Fibroblast of peridontal ligament (primary cell): ENCODE measurements at regions not wholly inside any gene's neighbourhood (a gene's known extent, or its start where the extent isn't known, plus 50 kb on each side); places are given as distances from the start of the nearest gene placed in this dataset.
"Not testable (repeated sequence)": the region's sequence is repeated elsewhere in the genome, so short reads cannot be mapped to it uniquely, and the experiment has no call there.

Experiments used
- DNase-seq: peaks from one replicate; pipeline ENCODE4 v3.0.0-alpha.2; 2010; ENCODE audit errors: extremely low read depth

DNA sequence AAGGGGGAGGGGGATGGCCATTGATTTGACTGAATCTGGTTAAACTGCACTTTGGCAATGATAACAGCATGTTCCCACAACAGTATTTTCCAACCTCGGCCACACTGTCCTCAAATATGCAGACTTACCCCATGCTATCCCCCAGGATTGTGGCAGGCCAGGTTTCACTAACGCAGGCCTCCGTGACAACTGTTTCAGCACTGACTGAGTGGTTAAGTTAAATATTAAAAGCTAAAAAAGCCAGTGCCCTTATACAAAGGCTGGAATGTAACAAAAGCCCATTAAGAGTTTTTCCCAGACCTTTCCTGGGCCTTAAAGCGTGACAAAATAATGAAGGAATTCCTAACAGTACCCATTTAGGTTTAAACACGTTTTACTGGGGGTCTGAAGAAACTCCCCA, 202.9 kb downstream of the USP25 start:
- DNase-seq, result no peak

DNA sequence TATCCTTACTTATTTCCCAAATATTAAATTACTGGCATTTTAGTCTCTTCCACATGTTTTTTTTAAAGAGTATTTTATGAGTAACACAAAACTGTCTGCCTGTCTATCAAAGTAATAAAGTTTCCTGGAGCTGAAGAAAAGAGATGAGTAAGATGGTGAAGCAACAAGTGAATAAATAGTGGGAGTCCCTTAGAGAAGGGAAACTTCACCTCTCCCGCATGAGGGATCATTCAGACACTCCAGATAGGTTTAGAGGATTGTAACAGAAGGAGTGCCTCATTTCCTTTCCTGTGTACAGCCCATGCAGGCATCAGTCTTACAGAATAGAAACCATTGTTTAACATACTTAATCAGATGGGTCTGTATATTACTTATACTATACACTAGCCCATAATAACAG, 205.7 kb downstream of the USP25 start:
- no peak for DNase-seq

DNA sequence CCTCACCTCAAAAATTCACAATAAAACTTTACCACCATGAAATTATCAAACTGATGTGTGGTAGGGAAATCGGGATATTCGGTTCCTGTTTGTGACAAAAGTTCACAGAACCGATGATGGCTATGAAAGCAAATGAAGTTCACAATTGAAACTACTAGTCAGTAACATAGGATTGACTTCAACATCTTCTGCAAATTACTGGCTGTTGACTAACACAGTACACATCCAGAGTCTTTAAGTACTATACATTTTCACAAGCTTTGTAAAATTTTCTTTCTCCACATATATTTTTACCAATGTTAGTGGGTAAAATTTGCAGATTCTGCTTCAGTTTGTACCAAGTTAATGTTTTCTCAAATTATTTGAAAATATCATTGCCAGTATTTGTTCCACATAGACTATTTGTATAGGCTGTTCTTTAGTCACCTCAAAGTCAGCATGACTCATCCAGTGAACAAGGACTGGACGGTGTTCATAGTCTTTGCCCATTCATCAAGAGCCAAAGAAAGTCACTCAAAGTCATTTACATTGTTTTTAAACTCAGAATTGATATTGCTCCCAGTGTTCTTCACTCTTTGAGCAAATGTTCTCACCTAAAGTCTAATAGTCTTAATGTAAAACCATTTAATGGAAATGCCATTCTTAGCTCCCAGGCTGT, 213.4 kb downstream of the USP25 start:
- no peak for DNase-seq

DNA sequence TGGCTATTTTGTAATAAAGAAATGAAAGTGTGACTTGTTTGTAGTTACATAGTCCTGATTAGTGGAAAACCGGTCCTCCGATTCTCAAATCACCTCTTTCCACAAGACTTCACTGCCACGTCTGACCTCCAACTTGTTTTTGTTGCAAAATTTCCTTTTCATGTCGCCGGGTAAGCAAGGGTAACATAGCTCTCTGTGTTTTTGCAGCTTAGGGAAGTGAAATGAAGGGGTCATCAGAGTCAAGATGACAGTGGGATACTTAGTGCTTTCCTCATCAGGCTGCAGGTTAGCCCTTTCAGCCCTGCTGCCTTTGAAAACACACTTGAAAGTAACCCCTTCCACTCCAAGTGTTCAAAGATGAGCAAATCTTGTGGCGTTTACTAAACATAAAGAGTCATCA, 217.9 kb downstream of the USP25 start:
- DNase-seq, result no peak

DNA sequence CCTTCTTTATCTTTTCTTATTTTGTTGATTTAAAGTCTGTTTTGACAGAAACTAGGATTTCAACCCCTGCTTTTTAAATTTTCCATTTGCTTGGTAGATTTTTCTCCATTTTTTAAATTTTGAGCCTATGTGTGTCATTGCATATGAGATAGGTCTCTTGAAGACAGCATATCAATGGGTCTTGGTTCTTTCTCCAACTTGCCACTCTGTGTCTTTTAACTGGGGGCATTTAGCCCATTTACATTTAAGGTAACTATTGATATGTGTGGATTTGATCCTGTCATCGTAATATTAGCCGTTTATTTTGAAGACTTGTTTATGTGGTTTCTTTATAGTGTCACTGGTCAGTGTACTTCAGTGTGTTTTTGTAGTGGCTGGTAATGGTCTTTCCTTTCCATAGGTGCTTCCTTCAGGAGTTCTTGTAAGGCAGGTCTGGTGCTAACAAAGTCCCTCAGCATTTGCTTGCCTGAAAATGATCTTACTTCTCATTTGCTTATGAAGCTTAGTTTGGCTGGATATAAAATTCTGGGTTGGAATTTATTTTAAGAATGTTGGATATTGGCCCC, 223.9 kb downstream of the USP25 start:
- no peak for DNase-seq

DNA sequence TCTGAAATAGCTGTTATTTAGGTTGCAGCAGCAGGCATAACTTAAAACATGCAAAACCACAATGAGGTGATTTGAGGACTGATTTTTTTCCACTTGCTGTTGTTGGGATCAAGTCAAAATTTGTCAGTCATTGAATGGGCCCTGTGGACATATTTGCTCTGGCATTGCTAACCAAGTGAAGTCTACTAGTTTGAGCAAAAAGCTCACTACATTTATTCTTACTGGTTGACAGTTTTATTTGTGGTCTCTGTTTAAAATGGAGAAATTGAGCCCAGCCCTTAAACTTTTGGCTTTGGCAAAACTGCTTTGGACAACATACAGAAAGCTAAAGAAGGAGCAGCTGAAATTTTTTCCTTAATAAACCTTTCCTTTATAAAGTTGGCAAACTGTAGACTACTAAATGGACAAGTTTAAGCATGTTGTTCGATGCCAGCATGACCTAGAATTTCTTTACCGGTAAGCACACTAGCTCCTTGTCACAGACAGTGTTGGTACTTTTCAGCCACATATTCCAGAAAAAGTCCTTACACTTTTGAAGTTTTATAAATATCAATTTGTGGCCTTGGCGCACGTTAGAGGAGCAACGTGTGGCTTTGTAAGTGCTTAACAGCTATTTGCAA, 234.6 kb downstream of the USP25 start:
- DNase-seq, result peak; percentile 7

DNA sequence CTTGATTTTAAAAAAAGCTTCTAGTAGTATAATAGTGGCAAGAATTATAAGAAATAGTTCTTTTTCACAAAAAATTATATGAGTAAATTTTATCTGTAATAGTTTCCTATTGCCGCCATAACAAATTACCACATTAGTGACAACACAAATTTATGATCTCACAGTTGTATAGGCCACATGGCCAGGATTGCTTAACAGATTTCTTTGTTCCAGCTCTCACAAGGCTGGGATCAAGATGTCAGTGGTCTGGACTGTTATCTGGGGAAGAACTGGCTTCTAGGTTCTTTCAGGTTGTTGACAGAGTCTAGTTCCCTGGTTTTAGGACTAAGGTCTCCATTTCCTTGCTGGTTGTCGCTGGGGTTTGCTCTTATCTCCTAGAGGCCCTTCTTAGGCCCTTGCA, 236.4 kb downstream of the USP25 start:
- no peak for DNase-seq

DNA sequence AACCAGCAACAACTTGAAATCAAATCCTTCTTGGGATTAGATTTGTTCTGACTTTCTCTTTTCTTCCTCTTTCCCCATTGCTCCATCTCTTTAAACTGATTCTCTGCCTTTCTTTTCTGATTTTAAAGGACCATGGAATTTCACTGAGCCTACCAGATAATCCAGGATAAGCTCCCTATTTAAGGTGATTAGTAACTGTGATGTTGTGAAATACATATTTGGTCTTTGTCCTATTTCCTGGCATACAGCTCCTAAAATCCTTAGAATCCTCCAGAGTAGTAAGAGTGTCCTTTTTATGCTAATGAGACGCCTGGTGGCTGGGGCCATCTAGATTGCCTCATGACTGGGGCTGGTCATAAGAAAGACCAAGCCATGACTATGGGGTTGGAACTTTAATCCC, 236.9 kb downstream of the USP25 start:
- no peak for DNase-seq

DNA sequence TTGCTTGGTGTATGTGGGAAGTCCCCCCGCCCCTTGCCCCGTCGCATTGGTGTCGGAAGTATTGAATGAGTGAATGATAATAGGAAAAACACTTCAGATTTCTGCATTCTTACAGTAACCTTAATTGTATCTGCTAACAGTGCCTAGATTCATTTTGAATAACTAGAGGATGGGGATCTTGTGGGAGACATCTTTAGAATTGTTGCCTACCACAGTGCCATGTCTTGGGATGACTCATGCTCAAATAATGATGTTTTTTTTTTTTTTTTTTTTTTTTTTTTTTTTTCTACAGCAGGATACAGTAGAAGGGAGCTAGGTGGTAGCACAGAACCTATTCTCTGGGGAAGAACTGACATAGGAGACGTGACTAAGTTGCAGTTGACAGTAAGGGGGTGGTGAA, 237.9 kb downstream of the USP25 start:
- DNase-seq, result peak; percentile 14

DNA sequence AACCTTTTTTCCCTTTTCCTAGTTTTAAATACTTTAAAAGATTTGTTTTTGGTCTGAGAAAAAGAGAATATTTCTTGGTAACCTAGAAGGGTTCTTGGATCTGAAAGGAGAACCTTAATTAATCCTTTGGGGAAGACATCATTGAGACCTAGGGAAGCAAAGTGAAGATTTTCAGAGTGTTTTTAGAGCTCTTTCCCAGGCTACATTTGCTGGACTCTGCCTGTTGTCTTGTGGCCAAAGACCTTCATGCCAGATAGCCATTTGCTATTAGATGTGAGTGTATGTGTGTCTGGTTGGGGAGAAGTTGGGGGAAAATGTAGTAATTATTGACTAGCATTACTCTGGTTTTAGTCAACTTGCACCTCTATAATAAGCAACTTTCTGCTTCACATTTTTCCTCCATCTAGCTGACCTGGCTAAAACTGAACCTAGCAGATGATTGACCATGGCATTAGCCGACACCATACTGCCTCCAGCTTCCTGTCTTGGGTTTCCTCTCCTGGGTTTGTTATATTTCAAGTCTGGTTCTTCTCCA, 239.1 kb downstream of the USP25 start:
- no peak for DNase-seq

DNA sequence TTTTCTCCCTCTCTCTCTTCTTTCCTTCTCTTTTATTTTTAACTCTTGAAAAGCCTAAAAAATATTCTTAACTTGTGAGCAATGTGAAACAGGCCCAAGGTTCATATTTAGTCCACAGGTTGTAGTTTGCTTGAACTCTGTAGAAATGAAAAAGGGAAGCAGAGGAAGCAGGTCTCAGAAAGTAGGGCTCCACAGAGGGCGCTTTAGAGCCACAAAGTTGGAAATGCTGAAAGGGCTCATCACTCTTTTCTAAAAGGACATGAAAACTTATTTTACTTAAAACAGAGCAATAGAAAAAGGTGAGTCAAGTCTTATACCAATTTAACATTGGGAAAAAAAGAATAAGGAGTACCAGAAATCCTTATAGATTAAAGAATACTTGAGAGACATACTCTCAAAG, 247.0 kb downstream of the USP25 start:
- DNase-seq, result no peak

DNA sequence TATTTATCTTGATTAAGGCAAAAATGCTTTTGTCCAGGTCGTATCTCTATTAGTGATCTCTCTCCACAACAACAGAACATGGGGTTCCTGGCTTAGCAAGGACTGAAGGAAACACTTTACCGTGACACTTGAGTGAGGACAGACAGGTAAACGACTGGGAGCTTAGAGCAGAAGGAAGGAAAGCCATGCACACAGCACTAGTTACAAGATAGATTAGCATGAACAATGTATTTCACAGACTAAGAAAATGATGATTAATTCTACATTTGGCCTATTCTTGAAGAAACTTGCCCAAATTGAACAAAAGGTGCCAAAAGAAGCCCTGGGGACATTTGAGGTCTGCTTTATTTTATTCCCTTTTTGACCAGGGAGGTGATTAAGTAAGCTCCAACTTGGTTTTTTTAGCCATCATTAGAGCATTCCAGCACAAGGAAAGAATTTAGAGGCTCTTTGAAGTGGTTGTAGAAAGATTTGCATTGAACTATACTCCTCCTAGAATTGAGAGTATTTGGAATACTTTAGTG, 248.5 kb downstream of the USP25 start:
- DNase-seq, result peak; percentile 39

DNA sequence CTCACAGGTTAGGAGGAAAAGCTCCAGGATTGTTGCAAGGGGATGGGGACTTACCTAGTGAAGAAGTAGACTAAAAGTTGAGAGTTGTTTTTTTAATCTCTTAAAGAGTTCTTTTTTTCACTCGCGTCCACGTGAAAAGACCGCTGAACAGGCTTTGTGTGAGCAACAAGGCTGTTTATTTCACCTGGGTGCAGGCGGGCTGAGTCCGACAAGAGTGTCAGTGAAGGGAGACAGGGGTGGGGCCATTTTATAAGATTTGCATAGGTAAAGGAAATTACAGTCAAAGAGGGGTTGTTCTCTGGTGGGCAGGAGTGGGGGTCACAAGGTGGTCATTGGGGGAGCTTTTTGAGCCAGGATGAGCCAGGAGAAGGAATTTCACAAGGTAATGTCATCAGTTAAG, 249.7 kb downstream of the USP25 start:
- DNase-seq, result not testable (repeated sequence)

DNA sequence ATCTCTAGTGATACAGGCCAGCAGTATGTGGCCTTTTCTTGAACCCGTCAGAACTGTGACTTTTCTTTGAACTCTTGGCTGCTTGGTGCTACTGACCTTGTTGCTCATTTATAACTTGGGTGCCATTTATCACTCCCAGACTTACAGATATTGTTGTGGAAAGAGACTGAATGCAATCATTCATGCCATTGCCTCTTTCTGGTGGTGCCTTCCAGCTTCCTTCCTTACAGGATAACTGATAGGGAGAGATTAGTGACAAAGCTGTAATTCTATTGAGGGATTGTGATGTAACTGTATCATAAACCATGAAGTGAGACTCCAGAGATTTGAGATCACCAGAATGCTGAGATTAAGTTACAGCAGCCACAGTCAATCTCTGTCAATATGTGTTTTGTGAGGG, 256.5 kb downstream of the USP25 start:
- no peak for DNase-seq

DNA sequence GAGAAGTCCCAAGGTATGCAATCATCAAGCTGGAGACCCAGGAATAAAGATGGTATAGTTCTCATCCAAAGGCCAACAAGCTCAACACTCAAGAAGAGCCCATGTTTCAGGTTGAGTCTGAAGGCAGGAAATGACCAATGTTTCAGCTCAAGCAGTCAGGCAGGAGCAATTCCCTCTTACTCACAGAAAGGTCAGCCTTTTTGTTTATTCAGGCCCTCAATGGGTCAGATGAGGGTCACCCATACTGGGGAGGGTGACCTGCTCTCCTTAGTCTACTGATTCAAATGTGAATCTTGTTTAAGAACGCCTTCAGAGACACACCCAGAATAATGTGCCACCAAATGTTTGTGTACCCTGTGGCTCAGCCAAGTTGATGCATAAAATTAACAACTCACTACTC, 262.4 kb downstream of the USP25 start:
- DNase-seq, result no peak

DNA sequence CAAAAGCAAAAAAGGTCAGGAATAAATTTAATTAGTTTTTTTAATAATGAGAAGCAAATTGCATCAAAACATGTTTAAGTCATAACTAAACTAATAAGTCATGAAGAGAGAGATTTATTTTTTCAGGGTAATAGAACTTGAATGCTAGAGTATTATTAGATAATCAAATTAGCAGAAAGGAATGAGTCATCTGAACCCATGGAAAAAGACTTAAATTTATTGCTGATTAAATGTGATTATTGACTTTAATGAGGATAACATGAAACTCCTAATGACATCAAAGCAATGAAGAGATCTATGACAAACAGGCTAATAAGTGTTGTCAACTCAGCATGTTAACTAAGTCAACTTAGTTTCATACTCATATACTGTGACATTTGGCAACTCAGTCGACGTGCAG, 264.2 kb downstream of the USP25 start:
- no peak for DNase-seq

DNA sequence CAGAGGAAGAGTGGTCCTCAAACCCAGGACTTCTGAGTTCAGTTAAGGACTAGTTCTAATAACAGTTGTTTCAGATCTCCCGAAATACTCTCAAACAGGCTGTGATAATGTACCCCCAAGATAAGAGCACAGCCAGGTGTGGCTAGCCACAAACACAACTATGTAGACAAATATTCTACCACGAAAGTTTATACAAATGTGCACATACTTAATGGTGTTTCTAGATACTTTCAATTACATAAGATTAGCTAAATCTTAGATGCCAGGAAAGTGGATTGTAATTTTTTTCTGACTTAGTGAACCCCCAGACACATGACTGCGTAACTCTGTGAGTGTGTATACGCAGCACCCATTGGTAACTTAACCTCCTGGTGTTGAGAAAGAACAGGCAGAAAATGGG, 270.0 kb downstream of the USP25 start:
- no peak for DNase-seq

DNA sequence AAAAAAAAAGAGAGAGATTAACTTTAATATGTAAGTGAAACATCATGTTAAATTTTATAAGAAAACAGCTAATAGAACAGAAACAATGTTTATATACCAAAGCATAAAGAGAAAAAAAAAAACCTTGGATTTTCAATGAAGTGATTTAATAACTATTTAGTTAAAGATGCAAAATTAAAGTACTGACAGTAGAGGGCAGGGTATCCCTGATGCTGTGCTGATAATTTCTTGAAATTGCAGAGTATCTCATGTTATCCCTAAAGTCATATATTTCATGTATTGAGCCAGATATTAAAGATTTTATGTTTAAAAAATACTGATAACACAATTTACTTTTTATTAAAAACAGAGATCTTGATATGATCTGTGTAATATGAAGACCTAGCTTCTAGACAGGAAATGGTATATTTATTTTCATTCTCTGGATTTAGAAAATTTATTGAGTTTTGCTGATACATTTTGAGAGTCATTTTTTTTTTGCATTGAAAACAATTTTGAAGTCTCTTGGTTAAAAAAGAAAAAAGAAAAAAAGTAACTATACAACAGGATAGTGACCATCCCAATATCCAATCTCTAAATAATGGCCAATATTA, 273.2 kb downstream of the USP25 start:
- DNase-seq, result peak; percentile 68

DNA sequence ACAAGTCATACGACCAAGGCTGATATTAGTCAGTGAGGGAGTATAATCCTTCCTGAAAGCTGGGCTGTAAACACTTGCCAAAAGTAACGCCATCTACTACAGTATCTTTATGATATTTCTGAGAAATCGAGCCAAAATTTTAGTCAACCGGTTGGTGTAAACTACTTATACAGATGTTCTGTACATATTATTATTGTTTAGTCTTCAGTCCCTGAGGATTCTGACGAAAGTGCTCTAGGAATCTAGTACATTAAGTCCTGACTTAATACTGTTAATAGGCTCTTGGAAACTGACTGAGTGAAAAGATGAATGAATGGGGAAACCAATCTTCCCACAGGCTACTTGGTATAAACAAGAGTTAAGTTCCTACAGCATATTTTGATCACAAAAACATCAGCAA, 274.3 kb downstream of the USP25 start:
- DNase-seq, result no peak

DNA sequence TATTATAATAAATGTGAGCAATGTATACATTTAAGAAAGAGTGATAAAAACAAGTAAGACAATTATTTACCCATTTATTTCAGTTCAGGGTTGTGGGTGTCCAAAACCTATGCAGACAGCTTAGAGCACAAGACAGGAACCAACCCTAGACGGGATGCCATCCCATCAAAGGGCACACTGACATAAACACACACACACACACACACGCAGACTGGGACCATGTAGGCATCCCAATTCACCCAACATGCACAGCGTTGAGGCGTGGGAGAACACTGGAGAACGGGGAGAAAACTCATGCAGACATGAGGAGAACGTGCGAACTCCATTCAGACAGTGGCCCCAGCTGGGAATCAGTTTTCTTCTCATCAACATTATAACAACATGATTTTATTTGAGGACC, 274.7 kb downstream of the USP25 start:
- DNase-seq, result no peak

DNA sequence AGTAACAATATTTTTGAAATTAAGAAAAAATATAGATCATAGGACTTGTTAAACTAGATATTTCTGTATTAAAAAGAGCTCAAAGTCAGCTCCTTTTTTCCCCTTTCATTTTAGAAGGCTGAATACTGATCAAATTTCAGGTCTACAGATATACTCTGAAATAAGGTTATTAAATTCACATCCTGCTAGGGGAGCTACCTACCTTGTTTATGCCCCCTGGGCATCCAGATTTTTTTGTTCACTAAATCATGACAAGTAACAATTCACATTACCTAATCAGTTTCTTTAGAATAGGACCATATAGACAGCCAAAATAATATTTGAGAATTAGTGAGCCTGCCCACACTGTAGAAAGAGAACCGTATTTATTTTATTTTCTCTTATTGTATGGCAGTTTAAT, 276.2 kb downstream of the USP25 start:
- no peak for DNase-seq

DNA sequence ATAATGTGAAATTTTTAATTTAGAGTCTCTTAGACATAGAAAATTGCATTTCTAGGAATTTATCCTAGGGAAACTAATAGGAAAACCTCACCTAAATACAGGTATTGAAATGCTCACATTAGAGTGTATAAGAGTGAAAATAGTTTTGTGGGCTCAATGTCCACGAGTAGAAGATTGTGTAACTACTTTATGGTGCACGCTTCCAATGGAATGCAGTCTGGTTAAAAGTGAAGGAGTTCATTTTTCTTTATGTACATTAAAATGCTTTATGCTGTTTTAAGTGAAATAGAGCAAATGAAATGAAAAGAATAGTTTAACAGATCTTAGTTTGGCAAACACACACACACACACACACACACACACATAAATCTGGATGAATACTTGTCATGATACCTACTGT, 278.2 kb downstream of the USP25 start:
- no peak for DNase-seq

DNA sequence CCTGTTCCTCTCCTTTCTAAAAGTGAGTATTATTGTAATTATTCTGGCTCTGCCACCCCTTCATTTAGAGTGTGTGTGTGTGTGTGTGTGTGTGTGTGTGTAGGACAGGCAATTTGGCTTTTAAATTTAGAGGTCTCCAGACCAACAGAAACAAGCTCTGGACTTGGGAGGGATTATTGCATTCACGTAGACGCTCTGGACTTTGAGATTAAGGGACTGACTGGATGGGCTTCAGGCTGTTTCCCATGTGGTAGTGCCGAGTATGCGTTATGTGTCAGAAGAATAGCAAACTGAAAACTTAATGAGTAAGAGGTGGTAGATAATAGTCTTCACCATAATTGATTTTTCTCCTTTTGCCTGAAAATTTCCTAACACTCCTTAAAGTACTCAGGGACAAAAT, 281.9 kb downstream of the USP25 start:
- no peak for DNase-seq
